Kidney (tissue), 13 donors: ENCODE measurements at regions not wholly inside any gene's neighbourhood (a gene's known extent, or its start where the extent isn't known, plus 50 kb on each side); places are given as distances from the start of the nearest gene placed in this dataset.

Experiments used
- DNase-seq, 5 donors: peaks; one replicate each; pipeline ENCODE4 v3.0.0-alpha.2; 2013 to 2020
- FAIRE-seq: peaks from 2 replicates; lab custom pipeline; 2012; peaks lifted over from hg19 to GRCh38; lab: Jason Lieb, UNC
- H3K27ac ChIP-seq, 2 donors: one replicate each; pipeline ENCODE4 v1.7.0; 2013; ENCODE audit warnings: low read depth in 2 of 2, low read length in 2 of 2, inconsistent platforms in 1 of 2
- H3K27me3 ChIP-seq: one replicate; pipeline ENCODE4 v1.7.1; 2013; ENCODE audit warnings: low read length, inconsistent platforms; ENCODE audit not compliant: control insufficient read depth, insufficient read depth
- H3K36me3 ChIP-seq, 3 donors: one replicate each; pipeline versions ENCODE4 v1.7.0 to v1.7.1; 2013; ENCODE audit warnings: low read length in 3 of 3, control low read depth in 1 of 3, inconsistent platforms in 1 of 3; ENCODE audit not compliant: insufficient read depth in 3 of 3, control insufficient read depth in 2 of 3
- H3K4me1 ChIP-seq, 3 donors: one replicate each; pipeline versions ENCODE4 v1.7.0 to v1.7.1; 2013; ENCODE audit warnings: low read length in 3 of 3, inconsistent platforms in 1 of 3, low read depth in 1 of 3; ENCODE audit not compliant: control insufficient read depth in 2 of 3, insufficient read depth in 2 of 3
- H3K4me3 ChIP-seq, 3 donors: one replicate each; pipeline versions ENCODE4 v1.7.0 to v1.8.1; 2013; ENCODE audit warnings: low read length in 3 of 3, control low read depth in 1 of 3, inconsistent platforms in 1 of 3
- H3K9ac ChIP-seq, 3 donors: one replicate each; pipeline versions ENCODE4 v1.7.0 to v1.7.1; 2013; ENCODE audit warnings: low read length in 3 of 3, control low read depth in 1 of 3, inconsistent platforms in 1 of 3
- H3K9me3 ChIP-seq, 3 donors: one replicate each; pipeline versions ENCODE4 v1.7.0 to v1.7.1; 2013; ENCODE audit warnings: low read length in 3 of 3, control low read depth in 1 of 3, inconsistent platforms in 1 of 3; ENCODE audit not compliant: control insufficient read depth in 2 of 3, insufficient read depth in 1 of 3
- intact Hi-C: fragments of 100-400 bp; cut with DNase I; formaldehyde crosslinking; loops from one replicate; pipeline ENCODE4 v1.11.1; 2022
- TF ChIP-seq, protein P1 (sequence below): IDR thresholded peaks from 3 replicates; pipeline ENCODE4 v1.5.1; 2012; ENCODE audit warnings: mild to moderate bottlenecking, moderate library complexity, borderline replicate concordance; ENCODE audit not compliant: insufficient read depth; ENCODE audit errors: extremely low read depth
- donor health status: control.
- donor health status: control.
- donor health status: control.
- donor health status: control.
- donor health status: control.
- donor health status: DM: yes; HTN: yes; CAD: no.
- donor health status: Normal renal cell carcinoma (clear cell type).

DNA sequence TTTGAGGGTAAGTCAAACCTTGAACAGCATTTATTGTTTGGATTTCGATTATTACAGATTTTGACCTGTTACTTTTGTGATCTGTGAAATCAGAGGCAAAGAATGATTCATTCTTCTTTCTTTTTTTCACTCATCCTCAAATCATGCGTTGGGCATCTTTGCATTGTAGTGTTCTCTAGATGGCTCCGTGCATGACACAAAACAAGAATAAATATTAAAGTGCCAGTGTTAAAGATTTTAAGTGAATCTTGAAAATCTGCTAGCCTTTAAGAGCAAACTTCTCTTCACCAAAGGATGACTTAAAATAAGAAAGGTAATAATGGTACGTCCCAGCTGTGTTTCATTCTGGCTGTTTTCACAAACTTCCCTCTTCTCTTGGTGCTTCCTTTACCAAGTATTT, 361.9 kb upstream of the SMARCA2 start:
- no peak for FAIRE-seq
- H3K4me3 ChIP-seq = no peak overlapping the region
- no peak for DNase-seq
- no peaks in the 10 kb centered on the region for H3K9me3 ChIP-seq
- H3K27ac ChIP-seq = no peak overlapping the region
- no peaks in the 10 kb centered on the region for H3K4me1 ChIP-seq
- TF ChIP-seq, protein P1, sequence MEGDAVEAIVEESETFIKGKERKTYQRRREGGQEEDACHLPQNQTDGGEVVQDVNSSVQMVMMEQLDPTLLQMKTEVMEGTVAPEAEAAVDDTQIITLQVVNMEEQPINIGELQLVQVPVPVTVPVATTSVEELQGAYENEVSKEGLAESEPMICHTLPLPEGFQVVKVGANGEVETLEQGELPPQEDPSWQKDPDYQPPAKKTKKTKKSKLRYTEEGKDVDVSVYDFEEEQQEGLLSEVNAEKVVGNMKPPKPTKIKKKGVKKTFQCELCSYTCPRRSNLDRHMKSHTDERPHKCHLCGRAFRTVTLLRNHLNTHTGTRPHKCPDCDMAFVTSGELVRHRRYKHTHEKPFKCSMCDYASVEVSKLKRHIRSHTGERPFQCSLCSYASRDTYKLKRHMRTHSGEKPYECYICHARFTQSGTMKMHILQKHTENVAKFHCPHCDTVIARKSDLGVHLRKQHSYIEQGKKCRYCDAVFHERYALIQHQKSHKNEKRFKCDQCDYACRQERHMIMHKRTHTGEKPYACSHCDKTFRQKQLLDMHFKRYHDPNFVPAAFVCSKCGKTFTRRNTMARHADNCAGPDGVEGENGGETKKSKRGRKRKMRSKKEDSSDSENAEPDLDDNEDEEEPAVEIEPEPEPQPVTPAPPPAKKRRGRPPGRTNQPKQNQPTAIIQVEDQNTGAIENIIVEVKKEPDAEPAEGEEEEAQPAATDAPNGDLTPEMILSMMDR = no peak
- H3K9ac ChIP-seq = no peak overlapping the region
- intact Hi-C loops = no loop called here
- H3K36me3 ChIP-seq = no peaks in the 10 kb centered on the region
- H3K27me3 ChIP-seq = no peaks in the 10 kb centered on the region

DNA sequence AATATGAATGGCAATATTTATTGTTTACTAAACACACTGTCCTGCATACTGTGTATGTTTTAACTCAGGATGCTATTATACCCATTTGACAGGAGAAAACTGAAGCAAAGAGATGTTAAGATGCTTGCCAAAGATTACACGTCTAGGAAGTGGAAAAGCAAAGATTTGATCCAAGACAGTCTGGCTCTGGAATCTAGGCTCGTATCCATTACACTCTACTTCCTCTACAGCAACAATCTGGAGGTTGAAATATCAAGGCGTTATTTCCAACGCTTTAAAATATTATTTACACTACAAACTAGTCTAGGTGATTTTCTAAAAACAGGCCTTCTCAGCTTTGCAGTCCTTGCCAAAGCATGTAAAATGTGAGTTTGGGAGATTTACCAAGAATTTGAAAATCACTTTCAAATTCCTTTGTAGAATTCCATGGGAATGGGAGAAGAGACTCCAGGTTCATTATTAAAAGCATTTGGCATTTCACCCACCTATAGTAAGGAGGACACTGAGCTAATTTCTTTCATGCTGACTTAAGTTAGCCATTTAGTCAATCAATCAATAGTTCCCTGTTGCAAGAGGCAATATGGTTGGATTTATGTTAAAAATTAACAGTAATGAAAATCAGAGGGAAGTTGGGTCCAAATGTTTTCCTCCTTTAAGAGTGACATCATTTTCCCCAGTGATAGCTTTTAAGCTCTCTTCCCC, 356.3 kb upstream of the SMARCA2 start:
- Histone ChIP-seq H3K27ac (no peak overlapping the region), H3K27me3 (no peaks in the 10 kb centered on the region), H3K4me1 (no peaks in the 10 kb centered on the region), H3K4me3 (no peak overlapping the region), H3K9ac (no peak overlapping the region), H3K36me3 (no peaks in the 10 kb centered on the region), H3K9me3 (no peaks in the 10 kb centered on the region)
- no peak for DNase-seq
- FAIRE-seq = no peak
- intact Hi-C loops = no loop called here
- TF ChIP-seq, protein P1 = no peak

DNA sequence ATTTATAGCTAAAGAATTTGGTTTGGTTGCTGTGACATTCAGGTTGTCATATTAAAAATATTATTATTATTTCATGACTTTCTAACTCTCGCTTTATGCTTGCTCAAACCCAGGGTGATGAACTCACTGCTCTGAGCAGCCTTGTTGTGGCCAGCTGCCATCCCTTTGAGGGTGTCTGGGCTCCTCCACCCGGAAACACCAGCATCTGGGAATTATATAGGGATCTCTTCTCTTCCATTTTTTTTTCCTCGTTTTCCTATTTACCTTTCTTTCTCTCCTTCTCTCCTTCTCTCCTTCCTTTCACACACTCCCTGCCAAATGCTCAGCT, 355.8 kb upstream of the SMARCA2 start:
- Histone ChIP-seq H3K27me3 (no peaks in the 10 kb centered on the region), H3K4me3 (no peak overlapping the region), H3K36me3 (no peaks in the 10 kb centered on the region), H3K27ac (no peak overlapping the region), H3K9me3 (no peaks in the 10 kb centered on the region), H3K9ac (no peak overlapping the region), H3K4me1 (no peaks in the 10 kb centered on the region)
- FAIRE-seq = no peak
- intact Hi-C loops = no loop called here
- no peak for DNase-seq
- TF ChIP-seq, protein P1 = no peak

DNA sequence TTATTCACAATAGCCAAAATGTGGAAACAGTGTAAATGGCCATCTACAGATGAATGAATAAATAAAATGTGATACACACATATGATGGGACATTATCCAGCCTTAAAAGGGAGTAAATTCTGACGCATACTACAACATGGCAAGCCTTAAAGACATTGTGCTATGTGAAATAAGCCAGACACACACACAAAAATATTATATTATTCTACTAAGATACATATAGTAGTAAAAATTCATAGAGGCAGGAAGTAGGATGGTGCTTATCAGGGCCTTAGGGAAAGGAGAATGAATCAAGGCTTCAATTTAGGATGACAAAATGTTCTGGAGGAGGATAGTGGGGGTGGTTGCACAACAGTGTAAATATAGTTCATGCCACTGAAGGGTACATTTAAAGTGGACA, 346.7 kb upstream of the SMARCA2 start:
- no peak for FAIRE-seq

More for the DNA sequence above, 346.7 kb upstream of the SMARCA2 start:
- Histone ChIP-seq H3K4me3 (no peak overlapping the region), H3K9ac (no peak overlapping the region), H3K27ac (no peak overlapping the region), H3K36me3 (no peaks in the 10 kb centered on the region), H3K4me1 (no peaks in the 10 kb centered on the region), H3K9me3 (peaks cover 0 to 3% (median 0%) of the 10 kb centered on the region in 3 donors), H3K27me3 (no peaks in the 10 kb centered on the region)
- intact Hi-C loops = no loop called here
- TF ChIP-seq, protein P1 = no peak
- DNase-seq = no peak
